Myocyte (in vitro differentiated cells): ENCODE measurements at regions not wholly inside any gene's neighbourhood (a gene's known extent, or its start where the extent isn't known, plus 50 kb on each side); places are given as distances from the start of the nearest gene placed in this dataset.

Experiments
- DNase-seq: peaks from one replicate; pipeline ENCODE4 v3.0.0-alpha.2; 2012; ENCODE audit warnings: low read depth

DNA sequence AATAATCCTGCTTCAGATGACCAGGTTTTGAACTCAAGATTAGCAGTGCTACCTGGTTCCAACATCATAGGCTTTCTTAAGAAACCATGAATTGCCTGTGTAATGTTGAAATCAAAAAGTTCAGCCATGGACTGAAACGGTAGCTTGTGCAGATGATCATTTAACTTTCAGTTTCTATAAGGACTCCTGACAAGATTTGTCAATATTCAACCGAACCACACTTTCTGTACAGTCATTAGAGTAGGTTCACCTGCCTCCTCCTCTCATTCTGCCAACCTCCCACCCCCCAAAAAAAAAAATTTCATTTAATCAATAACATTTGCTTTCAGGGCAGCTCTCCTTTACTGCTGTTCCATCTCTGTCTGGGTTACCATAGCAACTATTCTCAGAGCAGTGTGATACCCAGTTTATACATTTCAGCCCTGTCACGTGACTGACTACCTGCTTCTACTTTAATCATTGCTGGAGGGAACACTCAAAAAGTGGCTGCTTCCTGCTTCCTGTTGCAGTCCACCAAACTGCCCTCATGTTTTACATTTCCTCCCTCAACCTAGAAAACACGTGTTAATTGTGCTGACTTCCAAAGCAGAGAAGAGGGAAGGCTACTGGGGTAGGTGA, 275.5 kb downstream of the SS18 start:
- DNase-seq = no peak

DNA sequence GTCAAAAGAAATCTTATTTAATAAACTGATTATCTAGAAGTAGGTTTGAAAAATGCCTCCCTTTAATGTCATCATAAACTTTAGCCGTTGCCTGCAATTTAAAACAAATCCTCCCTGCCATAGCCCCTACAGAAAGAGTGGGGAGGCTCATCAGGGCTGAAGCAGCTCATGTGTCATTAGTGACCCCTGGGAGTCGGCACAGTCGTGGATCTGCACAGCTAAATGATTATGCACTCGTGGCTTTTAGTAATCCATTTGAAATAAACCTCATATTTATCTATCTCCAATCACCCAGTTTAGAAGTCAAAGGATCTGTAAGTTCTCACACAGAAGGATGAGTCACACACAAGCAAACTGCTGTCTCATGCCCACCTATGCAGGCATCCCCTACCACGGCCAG, 277.3 kb downstream of the SS18 start:
- DNase-seq = no peak

GRCh38 chr18:25810736-25811135, 279.7 kb downstream of the SS18 start:
- DNase-seq = no peak

- no peak for DNase-seq
These were observed 284.5 kb downstream of the SS18 start for GRCh38 chr18:25805939-25806338.

GRCh38 chr18:25805323-25805722, 285.1 kb downstream of the SS18 start:
- DNase-seq = peak; percentile 47

DNA sequence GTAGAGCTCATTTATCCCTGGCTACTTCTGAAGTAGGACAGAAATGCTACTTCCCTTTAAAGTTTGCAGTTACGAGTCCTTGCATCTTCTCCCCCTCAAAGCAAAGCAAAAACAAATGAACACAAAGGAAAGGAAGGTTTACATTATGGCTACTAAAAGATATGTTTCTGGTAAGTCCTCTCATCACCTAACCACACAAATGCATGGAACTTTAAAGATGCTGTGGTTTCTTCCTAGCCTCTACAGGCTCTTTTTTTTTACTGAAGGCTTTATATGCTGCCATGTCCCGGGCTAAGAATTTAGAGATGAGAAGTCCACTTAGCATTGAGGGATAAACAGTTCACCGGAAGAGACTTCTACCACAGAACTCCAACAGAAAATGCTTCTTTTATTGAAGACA, 291.2 kb downstream of the SS18 start:
- no peak for DNase-seq

GRCh38 chr18:25798046-25798445, 292.4 kb downstream of the SS18 start:
- DNase-seq = peak; percentile 74

DNA sequence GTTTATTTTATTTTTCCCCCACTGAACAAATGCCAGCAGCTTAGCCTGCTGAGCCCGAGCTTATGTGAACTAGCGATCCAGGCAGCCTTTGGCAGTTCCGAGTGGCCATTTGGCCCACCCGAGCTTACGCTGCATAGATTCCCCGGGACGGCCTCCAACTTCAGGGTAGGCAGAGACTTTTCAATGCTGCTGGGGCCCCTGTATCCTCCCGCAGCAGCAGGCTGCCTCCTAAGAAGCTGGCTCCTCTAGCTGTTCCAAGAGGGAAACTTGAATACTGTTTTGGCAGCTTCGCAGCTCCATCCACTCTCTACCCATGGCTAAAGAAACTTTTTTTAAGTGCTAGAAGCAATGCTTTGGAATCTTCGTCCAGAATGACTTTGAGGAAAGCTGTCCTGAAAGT, 295.2 kb downstream of the SS18 start:
- no peak for DNase-seq

- peak; percentile 50 for DNase-seq
These were observed 303.1 kb downstream of the SS18 start for GRCh38 chr18:25787276-25787675.

- DNase-seq = peak; percentile 94
These were observed 303.7 kb downstream of the SS18 start for GRCh38 chr18:25786758-25787157.

DNA sequence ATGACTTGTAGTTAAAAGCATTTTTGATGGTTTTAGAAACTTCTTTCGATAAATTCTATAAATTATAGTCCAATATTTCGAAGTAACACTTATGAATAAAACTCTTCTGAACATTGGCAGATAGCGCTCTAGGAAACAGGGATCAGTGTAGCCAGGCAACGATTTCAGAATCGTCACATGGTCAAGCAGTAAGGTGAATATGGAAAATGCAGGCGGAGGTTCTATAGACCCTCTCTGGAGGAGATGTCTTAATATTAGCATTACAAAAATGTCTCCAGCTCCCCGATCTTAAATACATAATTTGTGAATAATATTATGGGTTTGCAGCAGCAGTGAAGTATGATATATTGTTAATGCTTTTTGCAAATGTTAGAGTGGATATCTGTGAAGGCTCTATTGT, 310.3 kb downstream of the SS18 start:
- no peak for DNase-seq

GRCh38 chr18:25771796-25772195, 318.6 kb downstream of the SS18 start:
- no peak for DNase-seq

DNA sequence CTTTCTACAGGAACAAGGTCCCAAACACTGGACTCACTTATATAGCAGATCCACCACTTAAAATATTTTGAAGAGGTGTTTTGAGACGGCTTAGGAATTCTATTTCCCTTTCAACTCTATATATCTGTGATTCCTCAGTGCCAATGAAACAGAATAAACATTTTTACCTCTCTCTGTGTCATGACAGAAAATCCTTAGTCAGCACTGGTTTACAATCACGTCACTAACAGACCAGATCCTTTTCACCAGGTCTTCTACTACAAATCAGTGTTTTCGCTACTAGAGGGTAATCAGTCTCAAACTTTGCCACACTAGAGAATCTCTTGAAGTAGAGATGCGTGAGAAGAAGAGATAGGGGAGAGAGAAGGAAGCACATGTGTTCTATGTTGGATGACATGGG, 325.6 kb downstream of the SS18 start:
- DNase-seq = no peak

GRCh38 chr18:25759111-25759510, 331.3 kb downstream of the SS18 start:
- no peak for DNase-seq

- DNase-seq = peak; percentile 82
These were observed 346.7 kb downstream of the SS18 start for GRCh38 chr18:25743646-25744151.

- DNase-seq = no peak
These were observed 351.0 kb downstream of the SS18 start for GRCh38 chr18:25739376-25739775.

DNA sequence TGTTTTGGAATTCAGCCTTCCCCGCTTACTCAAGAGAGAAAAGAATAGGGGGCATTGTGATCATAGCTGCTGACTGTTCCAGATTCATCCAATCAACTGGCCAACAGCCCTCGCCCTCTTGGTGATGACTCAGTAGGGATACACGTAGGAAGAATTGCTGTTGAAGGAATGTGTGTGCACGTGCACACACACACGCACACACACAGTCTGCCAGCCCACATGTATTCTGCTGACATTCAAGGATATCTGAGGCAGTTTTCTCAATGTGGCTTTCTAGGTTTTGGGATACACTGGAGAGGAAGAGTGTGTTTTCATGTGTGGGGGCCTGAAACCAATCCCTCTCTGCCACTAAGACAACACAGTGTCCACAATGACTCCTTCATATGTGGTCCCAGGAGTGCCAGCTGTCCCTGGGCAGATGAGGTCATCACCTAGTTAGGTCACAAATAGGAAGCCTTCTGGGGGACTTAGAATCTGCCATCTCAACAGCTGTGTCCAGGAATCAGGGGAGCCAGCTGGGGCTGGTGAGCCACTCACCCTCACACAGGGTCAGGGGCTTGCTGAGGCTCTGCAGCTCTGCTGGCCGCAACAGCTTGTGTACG, 352.6 kb downstream of the SS18 start:
- DNase-seq = peak; percentile 99

GRCh38 chr18:25736516-25736915, 353.9 kb downstream of the SS18 start:
- DNase-seq = no peak

GRCh38 chr18:25735459-25735858, 355.0 kb downstream of the SS18 start:
- no peak for DNase-seq

DNA sequence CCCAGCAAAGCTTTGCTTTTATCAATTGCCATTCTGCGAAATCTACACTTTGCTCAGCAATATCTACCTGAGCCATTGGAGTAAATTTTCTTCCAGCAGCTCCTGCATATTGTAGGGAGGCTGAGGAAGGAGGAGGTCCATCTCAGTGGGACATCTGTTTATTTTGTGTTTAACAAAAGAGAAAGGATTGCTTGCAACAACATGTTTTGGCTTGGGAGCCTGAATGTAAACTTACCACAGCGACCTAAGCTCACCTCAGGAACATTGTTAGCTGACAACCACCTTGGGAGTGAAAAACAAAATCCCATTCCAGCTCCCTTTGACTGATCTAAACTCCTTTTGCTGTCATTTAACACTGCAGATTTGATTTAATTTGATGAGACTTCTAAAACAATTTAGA, 356.1 kb downstream of the SS18 start:
- DNase-seq = no peak

DNA sequence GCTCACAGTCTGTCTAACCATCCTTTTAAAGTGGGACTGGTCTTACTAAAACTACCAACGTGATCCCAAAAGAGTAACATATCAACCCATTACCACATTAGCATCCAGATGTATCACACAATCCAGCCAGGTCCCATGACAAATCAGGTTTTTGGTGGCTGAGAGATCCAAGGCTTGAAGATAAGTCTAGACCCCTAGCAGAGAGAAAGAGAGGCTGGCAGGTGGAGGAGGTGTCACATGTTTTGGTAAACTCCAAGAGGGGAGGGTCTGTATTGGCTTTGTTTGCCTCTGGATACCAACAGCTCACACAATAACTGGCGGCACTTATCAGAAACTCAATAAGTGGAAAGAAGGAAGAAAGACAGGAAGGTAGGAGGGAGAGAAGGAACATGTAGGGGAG, 357.6 kb downstream of the SS18 start:
- no peak for DNase-seq

GRCh38 chr18:25729072-25729471, 361.3 kb downstream of the SS18 start:
- DNase-seq = no peak

- DNase-seq = no peak
These were observed 363.0 kb downstream of the SS18 start for GRCh38 chr18:25727281-25727985.
